ENCODE measurements at regions not wholly inside any gene's neighbourhood (a gene's known extent, or its start where the extent isn't known, plus 50 kb on each side); places are given as distances from the start of the nearest gene placed in this dataset.

DNA sequence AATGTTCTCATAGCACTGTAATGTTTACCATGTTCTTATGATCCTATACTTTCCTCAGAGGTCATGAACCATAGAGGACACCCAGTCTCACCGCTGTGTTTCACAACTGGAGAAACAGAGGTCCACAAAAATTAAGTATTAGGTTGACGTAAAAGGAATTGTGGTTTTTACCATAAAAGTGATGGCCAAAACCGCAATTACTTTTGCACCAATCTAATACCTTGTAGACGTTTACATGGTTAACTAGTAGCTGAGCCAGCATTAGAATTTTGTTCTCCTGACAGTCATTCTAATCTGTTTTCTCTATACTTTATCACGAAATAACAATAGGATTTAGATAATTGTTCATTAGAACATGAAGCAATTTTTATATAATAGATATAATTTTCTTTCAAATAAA is 763.4 kb upstream of the ARGLU1 start:
- DNase-seq (ENCODE audit: low spot score), result no peak

DNA sequence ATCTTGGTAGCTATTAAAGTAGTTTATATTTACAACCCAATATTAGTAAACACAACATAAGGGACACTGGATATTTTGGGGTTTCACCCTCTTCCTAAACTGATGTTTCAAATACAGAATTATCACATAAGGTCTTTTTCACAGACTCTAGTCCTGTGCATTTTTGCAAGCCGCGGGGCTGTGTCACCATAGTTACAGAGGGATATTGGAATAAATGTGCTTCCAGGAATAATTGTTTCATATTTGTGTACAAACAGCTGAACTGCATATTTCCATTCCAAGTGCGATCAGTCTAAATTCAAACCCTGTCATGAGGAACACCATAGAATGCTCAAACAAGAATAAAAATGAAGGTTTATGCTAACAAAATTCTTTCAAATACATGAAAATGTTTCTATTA is 762.5 kb upstream of the ARGLU1 start:
- DNase-seq (ENCODE audit: low spot score), result no peak

DNA sequence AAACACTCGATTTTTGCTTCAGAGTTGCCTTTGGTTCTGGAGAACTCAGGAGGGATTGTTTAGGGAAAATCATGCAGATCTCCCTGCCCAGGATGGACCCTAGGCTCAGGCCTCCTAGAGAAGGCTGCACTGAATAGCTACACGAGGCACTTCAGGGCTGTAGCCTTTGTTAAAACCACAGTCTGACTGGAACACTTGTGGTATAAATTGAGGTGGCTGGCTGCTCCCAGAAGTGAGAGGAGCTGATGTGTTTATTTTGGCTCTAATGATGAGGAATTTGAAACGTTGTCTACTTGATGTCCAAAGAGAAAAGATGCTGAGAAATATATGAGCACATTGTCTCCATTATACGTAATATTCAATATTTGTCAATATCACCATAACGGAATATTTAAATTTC is 762.1 kb upstream of the ARGLU1 start:
- no peak for DNase-seq (ENCODE audit: low spot score)

DNA sequence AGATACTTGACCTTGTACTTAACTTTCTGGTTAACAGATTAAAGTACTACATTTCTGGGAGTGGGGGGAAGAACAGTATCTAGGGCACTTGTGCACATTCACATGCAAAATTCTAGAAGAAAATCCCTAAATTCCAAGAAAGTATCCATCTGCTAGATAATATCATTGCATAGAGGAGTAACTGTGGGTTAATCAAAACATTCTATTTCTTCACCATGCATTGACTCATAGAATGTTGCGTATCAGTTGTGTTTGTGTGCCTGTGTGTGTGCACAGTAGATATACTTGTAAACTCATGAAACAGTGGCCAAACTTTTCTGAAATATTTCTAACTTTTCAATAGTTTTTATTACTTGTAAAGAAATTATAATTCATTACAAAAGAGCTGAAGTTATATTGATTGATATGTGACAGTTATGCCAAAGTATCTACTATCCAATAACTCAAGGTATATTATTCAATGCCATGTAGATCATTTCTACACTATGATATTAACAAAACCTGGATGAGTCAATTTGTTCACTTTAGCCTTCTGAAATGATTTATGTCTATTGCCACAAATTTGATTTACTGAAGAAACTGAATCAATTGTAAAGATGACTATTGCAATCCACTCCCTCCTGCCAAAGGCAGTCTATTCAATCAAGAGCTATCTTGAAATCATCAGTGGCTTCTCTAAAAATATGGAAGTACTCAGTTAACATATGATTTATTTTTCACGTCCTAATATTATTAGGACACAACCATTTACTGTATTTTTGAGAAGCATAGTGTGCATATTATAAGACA is 756.7 kb upstream of the ARGLU1 start:
- DNase-seq (ENCODE audit: low spot score), result no peak

DNA sequence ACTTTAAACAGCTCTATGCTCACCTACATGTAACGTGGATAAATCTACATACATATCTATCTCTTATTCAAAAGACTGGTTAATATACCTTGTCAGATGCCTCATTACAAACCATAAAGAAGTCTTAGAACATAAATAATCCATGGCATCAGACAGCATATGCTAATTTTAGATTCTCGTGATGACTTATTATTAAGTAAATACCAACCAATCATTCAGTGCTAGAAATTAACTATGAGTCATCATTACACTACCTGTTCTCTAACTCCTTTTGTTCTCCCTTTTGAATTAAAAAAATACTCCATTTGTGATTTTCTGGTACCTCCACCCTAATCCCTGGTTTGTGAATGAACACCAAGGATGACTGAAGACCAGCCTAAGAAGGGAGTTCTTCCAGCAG is 754.3 kb upstream of the ARGLU1 start:
- DNase-seq (ENCODE audit: low spot score), result no peak

DNA sequence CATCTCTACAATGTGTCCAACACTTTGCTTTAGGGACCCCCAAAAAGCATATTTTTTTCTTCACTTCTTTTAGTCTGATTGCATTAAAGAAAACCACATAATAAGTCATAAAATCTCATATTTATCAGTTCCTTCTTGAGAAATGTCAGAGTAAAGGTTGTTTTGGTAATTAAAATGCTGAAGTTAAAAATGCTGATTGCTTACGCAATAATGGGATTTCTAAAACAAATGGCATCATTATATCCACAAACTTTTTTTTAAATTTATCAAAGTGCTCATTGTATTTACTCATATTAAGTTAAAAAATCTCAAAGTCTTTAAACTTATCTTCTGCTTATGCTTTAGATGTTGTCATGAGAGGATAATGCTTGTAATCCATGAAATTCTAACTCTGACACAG is 737.2 kb upstream of the ARGLU1 start:
- DNase-seq (ENCODE audit: low spot score), result no peak

DNA sequence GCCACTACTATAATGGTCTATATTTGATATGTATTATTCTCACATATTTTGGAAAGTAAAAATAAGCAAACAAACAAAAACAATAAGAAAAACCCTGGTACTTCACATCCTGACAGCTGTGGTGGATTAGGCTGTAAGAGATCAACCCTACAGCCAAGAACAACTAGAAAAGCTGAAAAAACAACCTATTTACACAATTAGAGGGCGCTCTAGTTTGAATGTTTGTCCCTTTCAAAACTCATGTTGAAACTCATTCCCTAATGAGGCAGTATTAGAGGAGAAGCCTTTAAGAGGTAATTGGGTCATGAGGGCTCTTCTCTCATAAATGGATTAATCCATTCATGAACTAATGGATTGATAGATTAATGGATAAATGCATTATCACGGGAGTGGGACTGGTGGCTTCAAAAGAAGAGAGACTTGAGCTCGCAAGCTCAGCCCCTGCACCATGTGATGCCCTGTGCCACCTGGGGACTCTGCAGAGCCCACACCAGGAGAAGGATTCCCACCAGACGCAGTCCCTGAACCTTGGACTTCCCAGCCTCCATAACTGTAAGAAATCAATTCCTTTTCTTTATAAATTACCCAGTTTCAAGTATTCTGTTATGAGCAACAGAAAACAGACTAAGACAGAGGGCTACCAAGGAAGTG is 733.9 kb upstream of the ARGLU1 start:
- DNase-seq (ENCODE audit: low spot score), result no peak

DNA sequence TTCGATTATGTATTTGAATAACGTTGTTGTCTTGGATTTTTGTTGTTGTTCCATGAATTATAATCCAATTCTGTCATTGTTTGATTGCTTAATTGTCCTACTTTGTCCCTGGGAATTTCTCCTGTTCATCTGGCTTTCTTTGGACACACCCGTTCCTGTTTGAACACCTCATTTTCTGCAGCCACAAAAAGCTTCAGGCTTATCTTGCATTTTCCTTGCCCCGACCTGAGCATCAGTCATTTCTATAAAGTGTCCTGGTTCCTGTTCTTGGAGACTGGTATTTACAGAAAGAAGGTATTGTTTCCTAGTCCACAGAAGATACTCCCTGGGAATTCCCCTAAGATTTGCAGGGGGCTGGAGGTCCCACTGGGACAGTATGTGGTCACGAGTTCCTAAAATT is 731.8 kb upstream of the ARGLU1 start:
- DNase-seq (ENCODE audit: low spot score), result no peak

DNA sequence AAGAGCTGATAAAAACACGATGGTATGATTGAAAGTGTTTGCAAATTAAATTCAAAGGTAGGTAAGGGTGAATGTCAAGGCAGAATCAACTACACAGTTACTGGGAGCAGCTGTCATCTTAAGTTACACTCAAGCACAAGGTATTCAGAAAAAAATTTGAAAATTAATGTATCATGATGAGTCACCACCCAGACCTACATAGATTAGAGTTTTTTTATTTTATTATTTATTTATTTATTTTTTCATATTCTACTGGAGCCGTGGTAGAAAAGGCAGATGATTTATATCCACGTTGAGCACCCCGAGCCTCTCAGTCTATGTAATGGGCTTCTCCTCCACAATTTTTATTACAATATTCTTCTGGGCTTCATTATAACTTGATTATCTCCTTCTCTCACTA is 728.9 kb upstream of the ARGLU1 start:
- no peak for DNase-seq (ENCODE audit: low spot score)

DNA sequence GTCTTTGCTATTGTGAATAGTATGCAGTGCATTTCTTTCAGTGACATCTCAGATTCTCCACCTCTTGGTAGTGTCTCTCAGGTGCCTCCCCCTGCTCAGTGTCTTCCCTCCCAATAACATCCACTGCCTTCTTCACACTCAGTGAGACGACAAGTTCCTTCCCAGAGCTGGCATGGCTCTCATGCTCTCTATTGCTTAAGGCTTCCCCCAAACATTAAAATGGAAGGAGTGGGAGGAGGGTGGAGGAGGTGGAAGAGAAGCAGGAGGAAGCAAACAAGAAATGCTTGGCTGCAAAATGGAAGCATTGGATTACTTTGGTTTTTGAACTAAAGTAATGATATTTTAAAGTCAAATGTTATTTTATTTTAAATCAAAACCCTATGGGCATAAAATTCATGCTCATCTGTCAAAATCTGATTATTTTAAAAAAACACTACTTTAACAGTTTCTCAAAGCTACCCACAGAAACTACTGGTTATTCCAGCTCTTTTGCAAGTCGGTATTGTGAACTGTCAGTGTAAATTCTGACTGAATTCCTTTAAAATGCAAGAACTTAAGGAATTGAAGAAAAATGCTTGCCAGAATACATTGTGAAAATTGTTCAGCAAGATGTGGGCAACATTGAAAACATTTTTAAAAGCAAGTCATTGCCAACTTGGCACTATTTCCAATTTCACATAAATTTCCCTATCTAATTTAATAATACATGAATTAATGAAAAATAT is 727.6 kb upstream of the ARGLU1 start:
- no peak for DNase-seq (ENCODE audit: low spot score)

DNA sequence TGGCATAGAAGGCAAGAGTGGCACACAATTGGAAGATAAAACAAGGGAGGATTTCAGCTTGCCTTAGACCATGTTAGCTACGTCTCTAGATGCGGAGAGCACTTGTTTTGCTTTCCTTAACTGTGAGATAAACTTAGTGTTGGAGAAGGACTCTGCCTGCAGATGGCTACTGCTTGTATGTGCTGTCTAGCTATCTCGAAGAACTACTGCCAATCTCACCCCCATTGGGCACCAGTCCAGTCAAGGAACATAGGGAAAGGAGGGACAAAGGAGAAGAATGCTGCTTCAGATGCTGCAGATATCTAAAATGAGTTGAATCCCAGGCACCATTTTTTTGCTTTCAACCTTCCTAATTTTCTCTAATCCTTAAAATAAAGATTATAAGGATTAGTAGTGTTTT is 726.0 kb upstream of the ARGLU1 start:
- DNase-seq (ENCODE audit: low spot score), result no peak

DNA sequence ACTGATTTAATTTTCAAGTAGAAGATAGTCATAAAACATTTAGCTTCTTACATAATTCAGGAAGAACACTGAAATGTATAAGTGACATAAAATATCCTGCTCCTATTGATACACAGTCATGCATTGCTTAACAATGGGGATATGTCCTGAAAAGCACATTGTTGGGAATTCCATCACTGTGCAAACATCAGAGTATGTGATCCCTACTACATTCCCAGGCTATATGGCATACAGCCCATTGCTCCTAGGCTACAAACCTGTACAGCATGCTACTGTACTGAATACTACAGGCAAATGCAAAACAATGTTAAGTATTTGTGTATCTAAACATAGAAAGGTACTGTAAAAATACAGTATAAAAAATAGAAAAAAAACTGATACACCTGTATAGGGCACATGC is 723.9 kb upstream of the ARGLU1 start:
- no peak for DNase-seq (ENCODE audit: low spot score)

DNA sequence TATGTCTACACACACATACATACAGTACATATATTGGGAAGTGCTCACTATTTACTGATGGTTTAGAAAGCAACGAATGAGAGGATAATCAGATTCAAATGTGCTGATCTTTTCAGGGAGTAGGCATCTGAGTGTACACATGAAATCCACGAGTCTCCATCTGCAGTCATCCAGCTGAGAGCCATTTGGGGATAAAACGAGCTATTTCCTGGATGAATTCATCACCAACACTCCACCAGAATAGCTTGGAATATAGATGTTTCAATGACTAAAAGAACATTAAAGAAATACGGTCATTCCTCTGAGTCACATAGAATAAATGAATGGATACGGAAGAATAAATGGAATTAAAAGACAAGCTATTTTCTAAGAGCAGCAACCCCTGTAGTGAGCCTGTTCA is 721.6 kb upstream of the ARGLU1 start:
- no peak for DNase-seq (ENCODE audit: low spot score)

DNA sequence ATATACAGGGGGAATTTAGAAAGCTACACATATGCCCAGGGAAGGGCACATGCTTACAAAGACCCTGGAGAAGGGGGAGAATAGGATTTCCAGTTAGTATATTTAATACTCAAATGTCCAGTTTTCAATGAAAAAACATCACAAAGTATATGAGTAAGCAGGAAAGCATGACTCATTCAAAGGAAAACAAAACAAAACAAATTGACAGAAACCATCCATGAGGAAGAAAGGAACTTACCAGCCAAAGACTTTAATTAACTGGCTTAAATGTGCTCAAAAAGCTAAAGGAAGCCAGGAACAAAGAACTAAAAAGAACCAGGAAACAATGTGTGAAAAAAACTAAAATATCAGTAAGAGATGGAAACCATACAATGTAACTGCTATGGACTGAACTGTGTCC is 716.2 kb upstream of the ARGLU1 start:
- no peak for DNase-seq (ENCODE audit: low spot score)

DNA sequence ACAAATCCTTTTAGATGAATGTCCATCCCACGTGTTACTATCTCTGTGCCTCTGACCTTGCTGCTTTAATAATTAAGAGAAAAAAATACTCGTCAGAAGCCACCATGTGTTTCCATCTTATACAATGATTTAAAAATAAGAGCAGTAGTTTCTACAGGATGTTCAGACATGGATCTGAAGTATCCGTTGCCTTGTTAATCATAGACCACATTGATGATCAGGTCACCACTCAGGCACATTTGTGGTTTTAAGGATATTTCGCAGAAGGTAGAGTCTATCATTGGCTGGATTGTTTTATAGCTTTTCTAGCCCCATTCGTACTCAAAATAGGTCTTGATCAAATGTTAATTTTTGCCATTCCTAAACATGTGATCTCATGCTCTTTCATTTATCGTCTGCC is 710.0 kb upstream of the ARGLU1 start:
- no peak for DNase-seq (ENCODE audit: low spot score)

DNA sequence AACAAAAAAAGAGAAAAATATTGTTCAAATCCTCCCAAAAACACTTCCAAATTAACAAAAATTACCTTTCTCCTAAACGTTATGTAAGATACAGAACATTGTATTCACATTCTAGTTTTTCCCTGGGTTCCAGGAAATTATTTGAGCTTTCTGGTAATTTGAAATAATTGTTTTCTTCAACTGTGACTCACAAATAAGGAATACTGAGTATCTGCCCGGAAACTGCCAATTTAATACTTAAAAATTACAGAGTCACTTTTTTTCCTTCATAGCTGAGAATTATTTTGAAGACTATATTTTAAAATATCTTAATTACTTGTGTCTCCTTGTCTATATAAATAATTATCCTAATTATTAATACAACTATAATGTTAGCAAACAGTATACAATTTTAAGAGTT is 709.0 kb upstream of the ARGLU1 start:
- DNase-seq (ENCODE audit: low spot score), result no peak

DNA sequence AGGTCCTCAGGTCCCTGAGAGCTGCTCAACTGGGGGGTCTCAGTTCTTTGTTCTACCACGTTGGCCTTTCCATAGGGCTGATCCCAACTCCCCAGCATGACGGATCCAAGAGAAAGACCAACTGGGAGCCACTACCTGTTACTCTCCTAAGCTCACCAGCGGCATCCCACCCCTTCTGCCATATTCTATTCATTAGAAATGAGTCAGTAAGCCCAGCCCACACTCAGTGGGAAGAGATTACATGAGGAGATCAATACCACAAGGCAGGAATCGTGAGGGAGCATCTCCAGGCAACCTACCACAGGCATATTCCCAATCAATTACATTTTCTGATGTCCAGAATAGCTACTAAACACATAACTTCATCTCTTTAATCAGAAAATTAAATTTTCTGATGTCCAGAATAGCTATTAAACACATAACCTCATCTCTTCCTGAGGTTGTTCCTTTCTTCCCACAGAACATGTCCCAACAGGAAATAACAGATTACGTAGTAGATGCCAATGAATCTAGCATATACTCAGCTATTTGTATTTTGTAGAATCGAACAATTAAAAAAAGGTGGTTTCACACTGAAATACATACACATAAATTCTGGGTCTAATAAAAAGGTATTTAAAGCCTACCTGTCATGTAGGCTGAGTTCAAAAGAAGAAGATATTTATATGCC is 708.1 kb upstream of the ARGLU1 start:
- DNase-seq (ENCODE audit: low spot score), result no peak

DNA sequence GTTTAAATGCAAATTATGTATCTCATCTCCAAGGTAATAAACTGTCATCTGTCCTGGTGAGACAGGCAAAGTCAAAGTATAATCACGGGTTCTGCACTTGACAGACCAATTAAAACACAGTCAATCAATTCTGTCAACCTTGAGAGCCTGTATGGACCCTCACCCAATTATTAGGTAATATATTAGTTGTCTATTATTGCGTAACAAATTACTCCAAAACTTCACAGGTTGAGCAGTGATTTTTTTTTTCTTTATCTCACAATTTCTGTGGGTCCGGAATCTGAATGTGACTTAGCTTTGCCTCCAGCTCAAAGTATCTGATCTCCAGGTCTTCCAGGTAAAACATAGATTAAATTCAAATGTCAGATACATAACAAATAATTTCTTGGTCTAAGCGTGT is 707.4 kb upstream of the ARGLU1 start:
- no peak for DNase-seq (ENCODE audit: low spot score)

DNA sequence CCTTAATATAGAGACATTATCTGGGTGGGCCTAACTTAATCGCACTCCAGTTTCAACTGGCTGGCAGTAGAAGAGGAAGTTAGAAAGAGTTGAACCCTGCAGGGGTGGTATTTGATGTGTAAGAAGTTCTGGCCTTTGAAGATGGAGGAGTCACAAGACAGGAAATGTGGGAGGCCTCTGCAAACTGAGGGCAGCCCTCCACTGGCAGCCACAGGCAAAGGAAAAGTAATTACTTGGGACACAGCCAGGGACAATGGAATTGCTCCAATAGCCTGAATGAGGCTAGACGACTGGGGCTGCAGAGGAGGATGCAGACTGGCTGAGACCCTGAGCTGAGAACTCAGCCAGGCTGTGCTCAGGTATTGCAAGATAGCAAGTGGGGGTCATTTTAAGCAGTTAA is 703.3 kb upstream of the ARGLU1 start:
- DNase-seq (ENCODE audit: low spot score), result no peak

DNA sequence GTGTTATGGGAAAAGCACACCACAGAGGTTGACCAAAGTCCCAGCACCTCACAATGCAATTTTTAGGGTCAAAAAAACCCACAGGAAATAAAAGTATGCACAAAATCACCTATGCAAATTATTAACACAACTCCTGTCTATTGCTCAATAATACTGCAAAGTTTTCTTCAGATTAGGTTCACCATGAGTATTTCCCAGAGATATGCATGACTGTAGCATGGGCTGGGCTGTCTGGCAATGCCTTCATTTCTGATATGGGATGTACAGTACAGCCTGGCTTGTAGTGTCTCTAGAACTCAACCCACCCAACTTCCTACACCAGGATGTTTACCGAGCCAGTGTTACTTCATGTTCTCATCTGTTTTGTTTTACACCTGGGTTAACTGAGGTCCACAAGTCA is 698.7 kb upstream of the ARGLU1 start:
- DNase-seq (ENCODE audit: low spot score), result no peak

DNA sequence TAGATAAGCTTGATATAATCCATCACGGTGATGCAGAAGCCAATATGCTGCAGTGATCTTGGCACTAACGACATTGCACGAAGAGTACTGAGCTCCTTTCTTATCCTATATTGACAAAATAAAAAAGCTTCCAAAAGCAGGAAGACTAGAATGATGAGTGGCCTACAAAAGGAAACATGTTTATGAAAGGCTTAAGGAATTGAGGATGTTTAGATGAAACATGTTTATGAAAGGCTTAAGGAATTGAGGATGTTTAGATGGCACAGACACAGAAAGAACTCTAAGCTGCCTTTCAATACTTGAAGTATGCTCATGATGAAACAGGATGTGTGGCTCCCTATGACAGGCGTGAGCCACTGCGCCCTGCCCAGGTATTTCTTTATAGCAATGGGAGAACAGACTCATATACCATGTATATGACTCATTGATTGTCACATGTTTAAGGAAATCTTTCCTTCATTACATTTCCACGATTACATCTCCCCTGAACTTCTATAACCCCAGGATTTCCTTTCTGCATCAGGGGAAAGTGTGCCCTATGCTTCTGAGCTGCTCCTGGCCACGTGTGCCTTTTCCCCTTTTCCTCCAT is 690.8 kb upstream of the ARGLU1 start:
- no peak for DNase-seq (ENCODE audit: low spot score)

DNA sequence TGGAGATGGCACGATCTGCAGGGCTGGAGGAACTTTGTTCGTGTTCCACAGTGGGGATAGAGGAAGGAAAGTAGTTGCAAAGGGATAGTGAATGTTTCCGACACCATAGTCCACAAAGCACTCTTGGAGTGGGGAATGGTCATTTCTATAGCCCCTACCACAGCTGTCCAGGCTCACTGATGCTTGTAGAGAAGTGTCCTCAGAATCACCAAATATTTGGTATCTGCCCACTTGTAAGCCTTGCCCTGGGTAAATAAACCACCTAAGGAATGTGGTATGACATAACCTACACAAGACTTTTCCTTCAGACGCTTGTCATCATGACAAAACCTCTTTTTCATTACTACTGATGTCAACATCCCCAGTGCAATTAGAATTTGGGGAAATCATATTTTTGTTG is 686.5 kb upstream of the ARGLU1 start:
- no peak for DNase-seq (ENCODE audit: low spot score)

Data from AG20443 (cell line).